Breast epithelium (tissue), 4 donors: ENCODE measurements at regions not wholly inside any gene's neighbourhood (a gene's known extent, or its start where the extent isn't known, plus 50 kb on each side); places are given as distances from the start of the nearest gene placed in this dataset.

Experiments
- DNase-seq, 2 donors: peaks; one replicate each; pipeline ENCODE4 v3.0.0-alpha.2; 2019; ENCODE audit warnings: low spot score in 2 of 2
- H3K27ac ChIP-seq, 2 donors: fragments of 200-600 bp; sonication (generic) in 1 of 2; one replicate each; pipeline ENCODE4 v1.5.1; 2016 to 2019; ENCODE audit warnings: mild to moderate bottlenecking in 1 of 2
- H3K27me3 ChIP-seq, 2 donors: fragments of 200-600 bp; sonication (generic) in 1 of 2; one replicate each; pipeline versions ENCODE4 v1.5.1 to v1.6.0; 2017 to 2019; ENCODE audit warnings: control low read depth in 1 of 2, mild to moderate bottlenecking in 1 of 2
- H3K36me3 ChIP-seq: fragments of 200-600 bp; one replicate; pipeline ENCODE4 v1.5.1; 2019
- H3K4me1 ChIP-seq, 2 donors: fragments of 200-600 bp; sonication (generic); one replicate each; pipeline ENCODE4 v1.5.1; 2016 to 2019; ENCODE audit warnings: control low read depth in 1 of 2
- H3K4me3 ChIP-seq, 3 donors: fragments of 200-600 bp; sonication (generic); 1 replicate in 2 of 3; 2 replicates in 1 of 3; pipeline ENCODE4 v1.5.1; 2016 to 2019; ENCODE audit warnings: mild to moderate bottlenecking in 3 of 3, moderate library complexity in 2 of 3
- H3K9me3 ChIP-seq, 2 donors: fragments of 200-600 bp; sonication (generic) in 1 of 2; one replicate each; pipeline ENCODE4 v1.5.1; 2016 to 2019; ENCODE audit warnings: control low read depth in 1 of 2
- CTCF ChIP-seq, 3 donors: fragments of 450-650 bp; IDR thresholded peaks; one replicate each; pipeline ENCODE4 v1.5.1; 2016 to 2017; ENCODE audit warnings: antibody characterized with exemption in 3 of 3, mild to moderate bottlenecking in 3 of 3, moderate library complexity in 3 of 3
- POLR2A ChIP-seq: fragments of 450-650 bp; IDR thresholded peaks from one replicate; pipeline ENCODE4 v1.6.1; 2016; ENCODE audit warnings: antibody characterized with exemption, mild to moderate bottlenecking, moderate library complexity
- POLR2AphosphoS5 ChIP-seq, 3 donors: sonication (generic); formaldehyde crosslinking; IDR thresholded peaks; one replicate each; pipeline ENCODE4 v1.6.1; 2017; ENCODE audit warnings: antibody characterized with exemption in 3 of 3
- intact Hi-C: fragments of 100-400 bp; cut with DNase I; formaldehyde crosslinking; loops from one replicate; pipeline ENCODE4 v1.15.1; 2023; ENCODE audit warnings: low total_unique reads

DNA sequence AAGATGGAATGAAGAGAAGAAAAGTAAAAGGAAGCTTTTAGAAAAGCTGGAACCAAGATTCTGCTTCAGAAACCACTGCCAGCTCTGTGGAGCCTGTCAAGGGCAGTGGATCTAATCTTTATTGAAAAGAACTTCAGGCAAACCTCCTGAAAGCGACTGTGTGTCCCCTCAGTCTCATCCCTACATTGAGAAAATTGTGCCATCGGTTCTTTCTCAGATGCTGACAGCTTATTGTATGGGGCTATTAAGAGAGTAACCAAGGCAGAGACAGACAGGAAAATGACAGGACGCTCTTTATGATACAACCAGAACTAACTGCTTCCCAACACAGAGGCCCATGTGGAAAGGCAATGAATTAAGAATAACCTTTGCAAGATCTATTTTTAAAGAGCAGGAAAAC, 763.2 kb upstream of the CHAC2 start:
- Histone ChIP-seq H3K9me3 (no peaks in the 10 kb centered on the region), H3K27me3 (no peaks in the 10 kb centered on the region), H3K36me3 (no peaks in the 10 kb centered on the region), H3K27ac (no peak overlapping the region), H3K4me3 (no peak overlapping the region), H3K4me1 (no peaks in the 10 kb centered on the region)
- intact Hi-C loops = no loop called here
- DNase-seq = no peak
- TF ChIP-seq POLR2A (no peak), CTCF (IDR thresholded peaks at IDR 0.05) (no peak), POLR2AphosphoS5 (IDR thresholded peaks at IDR 0.05) (no peak)

GRCh38 chr2:52995424-52995823, 772.2 kb upstream of the CHAC2 start:
- H3K27me3 ChIP-seq = no peaks in the 10 kb centered on the region
- H3K27ac ChIP-seq = no peak overlapping the region
- H3K9me3 ChIP-seq = peaks cover 0 to 11% of the 10 kb centered on the region in 2 donors
- no peak overlapping the region for H3K4me3 ChIP-seq
- no peaks in the 10 kb centered on the region for H3K36me3 ChIP-seq
- no peaks in the 10 kb centered on the region for H3K4me1 ChIP-seq
- TF ChIP-seq POLR2AphosphoS5 (IDR thresholded peaks at IDR 0.05) = no peak
- no peak for TF ChIP-seq POLR2A
- TF ChIP-seq CTCF (IDR thresholded peaks at IDR 0.05) = no peak
- DNase-seq = no peak
- intact Hi-C loops = loop anchor here (5.0 kb wide), 1 partner anchor 933 kb away; no protein-coding TSS in a partner anchor

DNA sequence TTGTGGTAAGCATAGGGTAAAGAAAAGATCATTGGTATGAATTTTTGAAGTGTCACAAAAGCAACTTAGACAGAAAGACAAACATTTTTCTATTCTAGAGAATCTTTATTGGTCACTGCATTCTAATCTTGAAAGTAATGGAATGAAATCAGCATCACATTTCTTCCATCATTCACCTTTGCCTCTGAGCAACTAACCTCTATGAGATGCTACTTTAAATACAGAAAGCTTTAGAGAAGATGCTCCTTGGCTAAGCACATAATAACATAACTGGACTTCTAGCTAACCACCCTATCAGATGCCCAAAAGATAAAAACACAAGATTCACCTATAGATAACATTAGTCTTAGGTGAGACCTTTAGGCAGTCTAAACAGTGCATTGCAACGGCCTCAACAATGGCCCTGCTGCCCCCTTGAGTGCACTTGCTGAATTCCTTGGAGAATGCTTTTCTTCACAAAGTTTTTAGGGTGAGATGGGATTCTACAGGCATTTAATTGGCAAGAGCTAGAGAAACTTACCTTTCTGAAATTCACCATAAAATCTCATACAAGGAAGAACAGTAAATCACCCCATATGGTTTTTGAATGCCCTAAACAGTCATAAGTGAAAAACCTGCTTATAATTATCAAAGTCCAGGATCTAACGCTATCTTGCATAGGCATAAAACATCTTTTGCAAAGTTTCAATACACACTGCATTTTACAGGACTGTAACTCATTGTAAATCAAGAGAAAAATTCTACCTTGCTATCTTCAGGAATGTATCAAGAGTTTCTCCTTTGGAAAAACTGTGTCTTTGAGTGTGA, 791.3 kb upstream of the CHAC2 start:
- Histone ChIP-seq H3K27me3 (no peaks in the 10 kb centered on the region), H3K36me3 (no peaks in the 10 kb centered on the region), H3K4me3 (no peak overlapping the region), H3K4me1 (no peaks in the 10 kb centered on the region), H3K9me3 (no peaks in the 10 kb centered on the region), H3K27ac (no peak overlapping the region)
- DNase-seq = no peak
- TF ChIP-seq POLR2A = no peak
- no peak for TF ChIP-seq POLR2AphosphoS5 (IDR thresholded peaks at IDR 0.05)
- peak in 2 of 3 donors; percentile 13 to 17 for TF ChIP-seq CTCF (IDR thresholded peaks at IDR 0.05)
- intact Hi-C loops = no loop called here

GRCh38 chr2:52974127-52974526, 793.5 kb upstream of the CHAC2 start:
- Histone ChIP-seq H3K4me1 (no peaks in the 10 kb centered on the region), H3K27me3 (no peaks in the 10 kb centered on the region), H3K36me3 (no peaks in the 10 kb centered on the region), H3K4me3 (no peak overlapping the region), H3K9me3 (no peaks in the 10 kb centered on the region), H3K27ac (no peak overlapping the region)
- intact Hi-C loops = no loop called here
- no peak for DNase-seq
- TF ChIP-seq CTCF (IDR thresholded peaks at IDR 0.05) (no peak), POLR2AphosphoS5 (IDR thresholded peaks at IDR 0.05) (no peak), POLR2A (no peak)

- H3K9me3 ChIP-seq = no peaks in the 10 kb centered on the region
- TF ChIP-seq POLR2AphosphoS5 (IDR thresholded peaks at IDR 0.05) (no peak), POLR2A (no peak), CTCF (IDR thresholded peaks at IDR 0.05) (no peak)
- intact Hi-C loops = no loop called here
Measured at GRCh38 chr2:52970642-52971041, 797.0 kb upstream of the CHAC2 start.

More at GRCh38 chr2:52970642-52971041, 797.0 kb upstream of the CHAC2 start:
- DNase-seq = no peak
- no peaks in the 10 kb centered on the region for H3K36me3 ChIP-seq
- no peaks in the 10 kb centered on the region for H3K4me1 ChIP-seq
- no peaks in the 10 kb centered on the region for H3K27me3 ChIP-seq
- H3K4me3 ChIP-seq = no peak overlapping the region
- no peak overlapping the region for H3K27ac ChIP-seq
